ENCODE measurements at regions not wholly inside any gene's neighbourhood (a gene's known extent, or its start where the extent isn't known, plus 50 kb on each side); places are given as distances from the start of the nearest gene placed in this dataset.

DNA sequence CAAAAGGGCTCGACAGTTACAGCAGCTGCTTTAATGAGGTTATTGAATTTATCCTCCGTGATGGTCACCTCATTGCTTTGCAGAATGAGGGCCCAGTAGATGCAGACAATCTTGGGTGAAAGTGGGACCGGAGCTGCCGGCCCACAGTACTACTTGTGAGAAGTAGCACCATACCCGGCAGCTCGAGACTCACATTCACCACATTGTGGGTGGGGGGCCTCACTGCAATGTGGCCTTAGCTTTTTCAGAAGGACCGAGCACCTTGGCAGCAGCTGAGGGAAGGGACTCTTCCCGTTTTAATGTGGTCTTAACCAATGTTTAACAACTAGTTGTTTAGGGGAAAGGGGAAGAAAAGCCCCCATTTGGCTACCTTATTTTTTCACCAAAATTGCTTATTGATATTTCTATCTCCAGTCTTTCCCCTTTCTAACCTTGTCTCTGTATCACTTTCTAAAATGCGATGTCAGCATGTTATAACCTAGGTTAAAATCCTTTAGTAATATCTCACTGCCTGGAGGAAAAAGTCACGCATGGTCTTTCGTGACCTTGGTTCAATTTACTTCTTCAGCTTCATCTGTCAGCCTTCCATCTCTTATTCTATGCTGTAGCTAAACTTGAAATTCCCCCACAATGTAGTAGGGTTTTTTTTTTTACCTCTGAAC is 87.4 kb upstream of the PHYHIPL start:
- no peak for TF ChIP-seq POLR2A (IDR thresholded peaks at IDR 0.05)
- TF ChIP-seq CTCF (IDR thresholded peaks at IDR 0.05), result no peak

Data from testis (tissue), 2 donors.